ENCODE measurements at regions not wholly inside any gene's neighbourhood (a gene's known extent, or its start where the extent isn't known, plus 50 kb on each side); places are given as distances from the start of the nearest gene placed in this dataset.
"Not testable (repeated sequence)": the region's sequence is repeated elsewhere in the genome, so short reads cannot be mapped to it uniquely, and the experiment has no call there.

DNA sequence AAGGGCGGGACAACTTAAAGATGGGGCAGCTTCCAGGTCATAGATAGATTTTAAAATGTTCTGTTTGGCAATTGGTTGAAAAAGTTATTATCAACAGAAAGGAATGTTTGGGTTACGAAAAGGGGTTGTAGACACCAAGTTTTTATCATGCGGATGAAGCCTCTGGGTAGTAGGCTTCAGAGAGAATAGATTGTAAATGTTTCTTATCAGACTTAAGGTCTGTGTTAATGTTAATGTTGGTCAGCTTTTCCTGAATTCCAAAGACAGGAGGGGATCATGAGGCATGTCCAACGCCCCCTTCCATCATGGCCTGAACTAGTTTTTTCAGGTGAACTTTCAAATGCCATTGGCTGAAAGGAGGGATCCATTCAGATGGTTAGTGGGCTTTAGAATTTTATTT, 84.2 kb upstream of the KIF5B start:
- no peak for TF ChIP-seq ZNF8 (CRISPR knock-in tag; IDR thresholded peaks at IDR 0.05)
- TF ChIP-seq ESRRG (CRISPR knock-in tag; IDR thresholded peaks at IDR 0.05) = no peak
- no peak for TF ChIP-seq RARB (CRISPR knock-in tag; IDR thresholded peaks at IDR 0.05)
- no peak for TF ChIP-seq ZFP30 (CRISPR knock-in tag; IDR thresholded peaks at IDR 0.05)
- TF ChIP-seq PATZ1 (CRISPR knock-in tag; IDR thresholded peaks at IDR 0.05; ENCODE audit: borderline replicate concordance) = no peak
- TF ChIP-seq PPARA (CRISPR knock-in tag; IDR thresholded peaks at IDR 0.05; ENCODE audit: borderline replicate concordance) = no peak
- no peak for TF ChIP-seq ZNF70 (CRISPR knock-in tag; IDR thresholded peaks at IDR 0.05)
- no peak for TF ChIP-seq OSR1 (CRISPR knock-in tag; IDR thresholded peaks at IDR 0.05)
- no peak for ATAC-seq

DNA sequence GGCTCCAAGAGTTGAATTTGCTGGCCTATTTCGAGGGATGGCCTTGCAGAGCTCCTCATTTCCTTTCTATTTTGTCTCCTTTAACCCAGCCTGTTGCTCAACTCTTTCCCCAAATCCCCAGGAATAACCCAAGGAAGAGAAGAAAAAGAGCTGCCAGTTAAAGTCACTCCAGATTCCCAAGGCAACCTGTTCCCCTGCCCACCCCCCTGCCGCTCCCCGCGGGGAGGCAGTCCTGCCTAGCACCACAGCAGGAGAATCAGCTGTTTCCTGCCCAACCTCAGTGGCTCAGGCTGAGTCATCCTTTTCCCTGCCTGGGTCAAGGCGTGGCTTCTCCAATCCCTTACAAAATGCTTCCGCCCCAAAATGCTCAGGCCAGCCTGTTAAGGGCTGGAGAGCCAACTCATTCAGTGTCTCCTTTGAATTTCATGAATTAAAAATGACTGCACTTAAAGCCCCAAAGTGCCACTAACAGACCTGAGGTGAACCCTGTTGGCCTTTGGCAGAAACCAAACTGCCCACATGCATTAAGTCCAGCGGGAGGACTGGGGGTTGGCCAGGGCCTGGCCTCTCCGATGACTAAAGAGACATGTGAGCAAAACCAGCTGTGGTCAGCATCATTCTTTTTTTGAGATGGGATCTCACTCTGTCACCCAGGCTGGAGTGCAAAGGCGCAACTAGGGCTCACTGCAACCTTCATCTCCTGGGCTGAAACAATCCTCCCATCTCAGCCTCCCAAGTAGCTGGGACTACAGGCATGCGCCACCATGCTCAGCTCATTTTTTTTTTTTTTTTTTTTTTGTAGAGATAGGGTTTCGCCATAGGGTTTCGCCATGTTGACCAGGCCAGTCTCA, 83.2 kb upstream of the KIF5B start:
- ATAC-seq = peak; percentile 99
- 0 out of 2 replicates have a peak, but pooled peaks have one; percentile 45 for TF ChIP-seq ZFP3 (CRISPR knock-in tag; IDR thresholded peaks at IDR 0.05)
- TF ChIP-seq PATZ1 (CRISPR knock-in tag; IDR thresholded peaks at IDR 0.05; ENCODE audit: borderline replicate concordance) = peak; percentile 37; the same call in 1 of the 2 replicates
- no peak for TF ChIP-seq ZNF8 (CRISPR knock-in tag; IDR thresholded peaks at IDR 0.05)
- 0 out of 2 replicates have a peak, but pooled peaks have one; percentile 24 for TF ChIP-seq ISL1 (CRISPR knock-in tag; IDR thresholded peaks at IDR 0.05)
- TF ChIP-seq CSDC2 (CRISPR knock-in tag; IDR thresholded peaks at IDR 0.05) = no peak

DNA sequence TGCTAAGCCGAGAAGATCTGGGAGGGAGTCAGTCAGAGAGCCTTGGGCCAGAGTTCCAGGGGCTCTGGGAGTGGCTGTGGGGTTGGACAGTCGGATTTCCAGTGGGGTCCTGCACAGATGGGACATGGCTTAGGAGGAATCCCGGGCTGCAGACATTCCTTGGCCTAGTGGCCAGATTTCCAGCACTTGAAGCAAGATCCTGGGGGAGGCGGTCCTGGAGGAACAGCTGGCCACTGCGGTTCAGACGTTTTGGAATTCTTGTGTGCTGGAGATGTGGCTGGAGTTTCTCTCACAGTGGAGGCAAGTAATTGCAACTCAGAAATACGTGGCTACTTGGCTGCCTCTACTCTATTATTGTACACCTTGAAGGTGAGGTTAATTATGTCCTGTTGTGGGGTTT, 80.7 kb upstream of the KIF5B start:
- not testable (repeated sequence) for ATAC-seq

DNA sequence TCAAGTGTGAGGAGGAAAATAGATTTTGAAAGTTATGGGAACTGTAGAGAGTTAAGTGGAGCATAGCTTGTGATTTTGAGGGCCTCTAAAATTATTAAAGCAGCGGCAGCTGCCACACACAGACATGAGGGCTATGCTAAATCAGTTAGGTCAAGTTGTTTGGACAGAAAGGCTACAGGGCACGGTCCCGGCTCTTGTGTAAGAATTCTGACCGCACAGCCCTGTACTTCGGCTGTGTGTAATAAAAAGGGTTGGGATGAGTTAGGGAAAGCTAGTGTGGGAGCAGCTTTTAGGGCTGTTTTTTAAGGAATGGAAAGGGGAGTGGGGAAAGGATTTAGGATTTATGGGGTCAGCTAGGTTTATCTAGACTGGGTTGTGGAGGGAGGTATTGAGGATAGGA, 79.6 kb upstream of the KIF5B start:
- ATAC-seq = not testable (repeated sequence)

DNA sequence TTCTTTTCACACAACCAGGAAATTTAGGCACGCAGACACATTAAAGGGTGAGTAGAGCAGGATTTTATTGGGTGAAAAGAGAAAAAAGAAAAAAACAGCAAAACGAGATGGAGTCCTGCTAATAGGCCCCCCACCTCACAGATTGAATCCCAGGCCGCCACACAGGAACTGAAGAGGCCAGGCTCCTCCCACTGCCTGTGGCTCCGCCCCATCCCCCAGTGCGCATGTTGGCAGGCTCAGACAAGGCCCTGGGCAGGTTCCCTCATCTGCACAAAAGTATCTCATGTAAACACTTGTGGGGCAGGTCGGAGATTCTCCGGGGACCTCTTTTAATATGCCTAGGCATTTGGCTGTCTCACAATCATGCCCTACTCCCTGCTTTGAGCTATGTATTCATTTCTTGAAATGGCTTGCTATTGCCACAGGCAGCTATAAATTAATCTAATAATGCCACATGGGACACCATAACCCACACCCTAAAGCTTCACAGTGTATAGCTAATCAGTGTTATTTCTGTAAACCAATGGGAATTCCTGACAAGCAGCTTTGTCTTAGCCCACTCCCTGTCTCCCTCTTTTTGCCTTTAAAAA, 76.2 kb upstream of the KIF5B start:
- ATAC-seq = no peak

More for the DNA sequence above, 76.2 kb upstream of the KIF5B start:
- TF ChIP-seq BACH2 (CRISPR knock-in tag; IDR thresholded peaks at IDR 0.05; ENCODE audit: borderline replicate concordance) (no peak), OSR1 (CRISPR knock-in tag; IDR thresholded peaks at IDR 0.05) (no peak), ZFP30 (CRISPR knock-in tag; IDR thresholded peaks at IDR 0.05) (no peak), ZFP3 (CRISPR knock-in tag; IDR thresholded peaks at IDR 0.05) (no peak), CSDC2 (CRISPR knock-in tag; IDR thresholded peaks at IDR 0.05) (no peak), ESRRG (CRISPR knock-in tag; IDR thresholded peaks at IDR 0.05) (no peak), ARNTL (CRISPR knock-in tag; IDR thresholded peaks at IDR 0.05; ENCODE audit: borderline replicate concordance, low read depth) (no peak), TCF4 (CRISPR knock-in tag; IDR thresholded peaks at IDR 0.05; ENCODE audit: borderline replicate concordance) (no peak), PATZ1 (CRISPR knock-in tag; IDR thresholded peaks at IDR 0.05; ENCODE audit: borderline replicate concordance) (no peak), ZNF565 (CRISPR knock-in tag; conservative IDR thresholded peaks at IDR 0.05; ENCODE audit: low read depth) (no peak), GLIS3 (CRISPR knock-in tag; IDR thresholded peaks at IDR 0.05) (no peak), TOX (CRISPR knock-in tag; IDR thresholded peaks at IDR 0.05; ENCODE audit: borderline replicate concordance) (no peak)
- TF ChIP-seq, protein P1, sequence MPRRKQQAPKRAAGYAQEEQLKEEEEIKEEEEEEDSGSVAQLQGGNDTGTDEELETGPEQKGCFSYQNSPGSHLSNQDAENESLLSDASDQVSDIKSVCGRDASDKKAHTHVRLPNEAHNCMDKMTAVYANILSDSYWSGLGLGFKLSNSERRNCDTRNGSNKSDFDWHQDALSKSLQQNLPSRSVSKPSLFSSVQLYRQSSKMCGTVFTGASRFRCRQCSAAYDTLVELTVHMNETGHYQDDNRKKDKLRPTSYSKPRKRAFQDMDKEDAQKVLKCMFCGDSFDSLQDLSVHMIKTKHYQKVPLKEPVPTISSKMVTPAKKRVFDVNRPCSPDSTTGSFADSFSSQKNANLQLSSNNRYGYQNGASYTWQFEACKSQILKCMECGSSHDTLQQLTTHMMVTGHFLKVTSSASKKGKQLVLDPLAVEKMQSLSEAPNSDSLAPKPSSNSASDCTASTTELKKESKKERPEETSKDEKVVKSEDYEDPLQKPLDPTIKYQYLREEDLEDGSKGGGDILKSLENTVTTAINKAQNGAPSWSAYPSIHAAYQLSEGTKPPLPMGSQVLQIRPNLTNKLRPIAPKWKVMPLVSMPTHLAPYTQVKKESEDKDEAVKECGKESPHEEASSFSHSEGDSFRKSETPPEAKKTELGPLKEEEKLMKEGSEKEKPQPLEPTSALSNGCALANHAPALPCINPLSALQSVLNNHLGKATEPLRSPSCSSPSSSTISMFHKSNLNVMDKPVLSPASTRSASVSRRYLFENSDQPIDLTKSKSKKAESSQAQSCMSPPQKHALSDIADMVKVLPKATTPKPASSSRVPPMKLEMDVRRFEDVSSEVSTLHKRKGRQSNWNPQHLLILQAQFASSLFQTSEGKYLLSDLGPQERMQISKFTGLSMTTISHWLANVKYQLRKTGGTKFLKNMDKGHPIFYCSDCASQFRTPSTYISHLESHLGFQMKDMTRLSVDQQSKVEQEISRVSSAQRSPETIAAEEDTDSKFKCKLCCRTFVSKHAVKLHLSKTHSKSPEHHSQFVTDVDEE (CRISPR knock-in tag; IDR thresholded peaks at IDR 0.05) = no peak

All from SK-N-SH treated with all-trans-retinoic acid at 6 μM for 48 hours (cell line).